Neural cell (in vitro differentiated cells): ENCODE measurements at regions not wholly inside any gene's neighbourhood (a gene's known extent, or its start where the extent isn't known, plus 50 kb on each side); places are given as distances from the start of the nearest gene placed in this dataset.

ENCODE experiments used
- H2AFZ ChIP-seq: fragments of 200-600, 300-800 bp; sonication (generic), shearing (Covaris generic); 2 replicates; pipeline ENCODE4 v1.6.0; 2014; ENCODE audit warnings: low read depth, mild to moderate bottlenecking, antibody characterized with exemption, low read length, moderate library complexity
- H3F3A ChIP-seq: fragments of 200-600 bp; shearing (Covaris generic); 2 replicates; pipeline ENCODE4 v1.6.1; 2016; ENCODE audit warnings: mild to moderate bottlenecking, moderate library complexity, mixed read lengths, antibody characterized with exemption, low read length; ENCODE audit not compliant: insufficient read depth, poor library complexity, severe bottlenecking
- H3K27ac ChIP-seq: fragments of 200-600, 300-800 bp; sonication (generic), shearing (Covaris generic); 2 replicates; pipeline ENCODE4 v1.5.1; 2014; ENCODE audit warnings: mild to moderate bottlenecking, low read length, moderate library complexity
- H3K27me3 ChIP-seq: fragments of 300-800, 200-600 bp; sonication (generic), shearing (Covaris generic); 2 replicates; pipeline ENCODE4 v1.6.0; 2014; ENCODE audit warnings: mild to moderate bottlenecking, low read depth, low read length, moderate library complexity; ENCODE audit not compliant: insufficient read depth
- H3K36me3 ChIP-seq: fragments of 300-800, 200-600 bp; sonication (generic), shearing (Covaris generic); 2 replicates; pipeline ENCODE4 v1.5.1; 2014; ENCODE audit warnings: mild to moderate bottlenecking, antibody characterized with exemption, low read length, moderate library complexity; ENCODE audit not compliant: insufficient read depth
- H3K4me2 ChIP-seq: fragments of 300-800, 200-600 bp; sonication (generic), shearing (Covaris generic); 2 replicates; pipeline ENCODE4 v1.6.0; 2014; ENCODE audit warnings: mild to moderate bottlenecking, low read length
- H3K4me3 ChIP-seq: fragments of 300-800, 200-600 bp; sonication (generic), shearing (Covaris generic); 2 replicates; pipeline ENCODE4 v1.5.1; 2014; ENCODE audit warnings: mild to moderate bottlenecking, low read length, moderate library complexity
- H3K79me2 ChIP-seq: fragments of 200-600 bp; shearing (Covaris generic); replicated peaks from 2 replicates; pipeline ENCODE4 v1.6.0; 2014; ENCODE audit warnings: mild to moderate bottlenecking, low read length, moderate library complexity; ENCODE audit not compliant: insufficient read depth
- H3K9ac ChIP-seq: fragments of 300-800, 200-600 bp; sonication (generic), shearing (Covaris generic); 2 replicates; pipeline ENCODE4 v1.6.1; 2016; ENCODE audit warnings: mild to moderate bottlenecking, low read length, mixed read lengths
- H3K9me2 ChIP-seq: fragments of 200-600 bp; shearing (Covaris generic); 2 replicates; pipeline ENCODE4 v1.6.1; 2016; ENCODE audit warnings: mild to moderate bottlenecking, low read length, mixed read lengths; ENCODE audit not compliant: insufficient read depth
- H3K9me3 ChIP-seq: fragments of 200-600, 300-800 bp; sonication (generic), shearing (Covaris generic); 2 replicates; pipeline ENCODE4 v1.6.1; 2016; ENCODE audit warnings: mild to moderate bottlenecking, mixed run types, low read length, moderate library complexity, mixed read lengths
- H4K20me1 ChIP-seq: fragments of 200-600 bp; shearing (Covaris generic); 2 replicates; pipeline ENCODE4 v1.6.1; 2016; ENCODE audit warnings: mild to moderate bottlenecking, mixed run types; ENCODE audit not compliant: insufficient read depth
- EP300 ChIP-seq: fragments of 450-650 bp; conservative IDR thresholded peaks from 2 replicates; pipeline ENCODE4 v1.6.1; 2014; ENCODE audit warnings: antibody characterized with exemption, mild to moderate bottlenecking, moderate library complexity; ENCODE audit not compliant: poor library complexity, severe bottlenecking
- EZH2 ChIP-seq: fragments of 200-600, 300-800 bp; shearing (Covaris generic), sonication (generic); IDR thresholded peaks from 2 replicates; pipeline ENCODE4 v1.6.1; 2014; ENCODE audit warnings: antibody characterized with exemption, low read length, borderline replicate concordance, mild to moderate bottlenecking; ENCODE audit not compliant: insufficient read depth, poor library complexity, severe bottlenecking
- MXI1 ChIP-seq: fragments of 450-650 bp; conservative IDR thresholded peaks from 2 replicates; pipeline ENCODE4 v1.6.1; 2014; ENCODE audit warnings: antibody characterized with exemption, mild to moderate bottlenecking; ENCODE audit not compliant: poor library complexity, severe bottlenecking
- POLR2AphosphoS5 ChIP-seq: IDR thresholded peaks from 2 replicates; pipeline ENCODE4 v1.6.1; 2012
- RAD21 ChIP-seq: fragments of 450-650 bp; conservative IDR thresholded peaks from 2 replicates; pipeline ENCODE4 v1.6.1; 2014; ENCODE audit warnings: antibody characterized with exemption, mild to moderate bottlenecking, moderate library complexity
- SMC3 ChIP-seq: fragments of 450-650 bp; conservative IDR thresholded peaks from 2 replicates; pipeline ENCODE4 v1.6.1; 2014; ENCODE audit warnings: antibody characterized with exemption, mild to moderate bottlenecking, moderate library complexity; ENCODE audit not compliant: poor library complexity
- TAF1 ChIP-seq: IDR thresholded peaks from 2 replicates; pipeline ENCODE4 v1.6.1; 2012; ENCODE audit warnings: low read depth
- TF ChIP-seq, protein P1 (sequence below): fragments of 450-650 bp; IDR thresholded peaks from 2 replicates; pipeline ENCODE4 v1.5.1; 2014; ENCODE audit warnings: antibody characterized with exemption, mild to moderate bottlenecking, moderate library complexity; ENCODE audit not compliant: poor library complexity, severe bottlenecking
- TF ChIP-seq, protein P2 (sequence below): IDR thresholded peaks from 2 replicates; pipeline ENCODE4 v1.6.1; 2012; ENCODE audit warnings: borderline replicate concordance

DNA sequence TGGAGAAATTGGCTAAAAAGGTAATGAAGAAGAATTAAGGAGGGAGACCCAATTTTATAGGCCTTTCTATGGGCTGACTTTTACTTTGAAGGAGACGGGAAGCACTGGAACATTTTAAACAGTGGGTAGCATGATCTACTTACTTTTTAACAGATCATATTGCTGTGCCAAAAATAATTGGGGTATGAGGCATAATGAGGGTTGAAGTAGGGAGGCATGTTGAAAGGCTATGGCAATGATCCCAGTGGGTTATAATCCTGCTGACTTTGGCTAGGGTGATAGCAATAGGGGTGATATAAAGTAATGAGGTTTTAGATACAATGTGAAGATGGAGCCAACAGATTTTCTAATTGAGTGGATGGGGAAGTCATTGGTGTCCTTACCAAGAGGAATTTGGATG is 73.2 kb downstream of the GPR37 start:
- no peak overlapping the region for H2AFZ ChIP-seq
- TF ChIP-seq, protein P1, sequence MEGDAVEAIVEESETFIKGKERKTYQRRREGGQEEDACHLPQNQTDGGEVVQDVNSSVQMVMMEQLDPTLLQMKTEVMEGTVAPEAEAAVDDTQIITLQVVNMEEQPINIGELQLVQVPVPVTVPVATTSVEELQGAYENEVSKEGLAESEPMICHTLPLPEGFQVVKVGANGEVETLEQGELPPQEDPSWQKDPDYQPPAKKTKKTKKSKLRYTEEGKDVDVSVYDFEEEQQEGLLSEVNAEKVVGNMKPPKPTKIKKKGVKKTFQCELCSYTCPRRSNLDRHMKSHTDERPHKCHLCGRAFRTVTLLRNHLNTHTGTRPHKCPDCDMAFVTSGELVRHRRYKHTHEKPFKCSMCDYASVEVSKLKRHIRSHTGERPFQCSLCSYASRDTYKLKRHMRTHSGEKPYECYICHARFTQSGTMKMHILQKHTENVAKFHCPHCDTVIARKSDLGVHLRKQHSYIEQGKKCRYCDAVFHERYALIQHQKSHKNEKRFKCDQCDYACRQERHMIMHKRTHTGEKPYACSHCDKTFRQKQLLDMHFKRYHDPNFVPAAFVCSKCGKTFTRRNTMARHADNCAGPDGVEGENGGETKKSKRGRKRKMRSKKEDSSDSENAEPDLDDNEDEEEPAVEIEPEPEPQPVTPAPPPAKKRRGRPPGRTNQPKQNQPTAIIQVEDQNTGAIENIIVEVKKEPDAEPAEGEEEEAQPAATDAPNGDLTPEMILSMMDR, result no peak
- TF ChIP-seq EP300 (no peak), MXI1 (no peak), SMC3 (no peak), POLR2AphosphoS5 (no peak), RAD21 (no peak), TAF1 (no peak), EZH2 (no peak)
- TF ChIP-seq, protein P2, sequence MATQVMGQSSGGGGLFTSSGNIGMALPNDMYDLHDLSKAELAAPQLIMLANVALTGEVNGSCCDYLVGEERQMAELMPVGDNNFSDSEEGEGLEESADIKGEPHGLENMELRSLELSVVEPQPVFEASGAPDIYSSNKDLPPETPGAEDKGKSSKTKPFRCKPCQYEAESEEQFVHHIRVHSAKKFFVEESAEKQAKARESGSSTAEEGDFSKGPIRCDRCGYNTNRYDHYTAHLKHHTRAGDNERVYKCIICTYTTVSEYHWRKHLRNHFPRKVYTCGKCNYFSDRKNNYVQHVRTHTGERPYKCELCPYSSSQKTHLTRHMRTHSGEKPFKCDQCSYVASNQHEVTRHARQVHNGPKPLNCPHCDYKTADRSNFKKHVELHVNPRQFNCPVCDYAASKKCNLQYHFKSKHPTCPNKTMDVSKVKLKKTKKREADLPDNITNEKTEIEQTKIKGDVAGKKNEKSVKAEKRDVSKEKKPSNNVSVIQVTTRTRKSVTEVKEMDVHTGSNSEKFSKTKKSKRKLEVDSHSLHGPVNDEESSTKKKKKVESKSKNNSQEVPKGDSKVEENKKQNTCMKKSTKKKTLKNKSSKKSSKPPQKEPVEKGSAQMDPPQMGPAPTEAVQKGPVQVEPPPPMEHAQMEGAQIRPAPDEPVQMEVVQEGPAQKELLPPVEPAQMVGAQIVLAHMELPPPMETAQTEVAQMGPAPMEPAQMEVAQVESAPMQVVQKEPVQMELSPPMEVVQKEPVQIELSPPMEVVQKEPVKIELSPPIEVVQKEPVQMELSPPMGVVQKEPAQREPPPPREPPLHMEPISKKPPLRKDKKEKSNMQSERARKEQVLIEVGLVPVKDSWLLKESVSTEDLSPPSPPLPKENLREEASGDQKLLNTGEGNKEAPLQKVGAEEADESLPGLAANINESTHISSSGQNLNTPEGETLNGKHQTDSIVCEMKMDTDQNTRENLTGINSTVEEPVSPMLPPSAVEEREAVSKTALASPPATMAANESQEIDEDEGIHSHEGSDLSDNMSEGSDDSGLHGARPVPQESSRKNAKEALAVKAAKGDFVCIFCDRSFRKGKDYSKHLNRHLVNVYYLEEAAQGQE, result no peak

DNA sequence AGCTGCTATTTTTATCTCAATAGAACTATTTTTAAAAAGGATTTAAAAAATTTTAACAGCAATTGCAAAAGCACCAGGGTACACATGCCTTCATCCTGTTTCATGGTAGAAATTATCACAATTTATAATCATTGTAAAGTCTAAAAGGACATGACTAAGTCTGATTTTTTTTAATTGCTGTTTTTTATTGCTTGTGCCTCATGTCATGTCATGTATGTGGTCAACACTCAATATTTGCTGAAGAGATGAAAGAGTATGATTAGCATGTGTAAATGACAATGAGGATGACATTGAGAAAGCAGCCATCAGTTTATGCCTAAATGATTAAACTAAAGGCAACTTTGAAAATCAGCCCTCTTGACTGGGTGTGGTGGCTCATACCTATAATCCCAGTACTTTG is 74.8 kb downstream of the GPR37 start:
- no peaks in the 10 kb centered on the region for H3K9me2 ChIP-seq
- H2AFZ ChIP-seq, result no peak overlapping the region
- no peaks in the 10 kb centered on the region for H3K36me3 ChIP-seq
- H3K9me3 ChIP-seq, result no peaks in the 10 kb centered on the region
- no peaks in the 10 kb centered on the region for H3K79me2 ChIP-seq
- no peak overlapping the region for H3K27ac ChIP-seq
- no peak overlapping the region for H3K9ac ChIP-seq
- no peak for TF ChIP-seq POLR2AphosphoS5
- TF ChIP-seq RAD21, result no peak
- TF ChIP-seq, protein P1, result no peak
- TF ChIP-seq TAF1, result no peak
- TF ChIP-seq MXI1, result no peak
- TF ChIP-seq EP300, result no peak
- TF ChIP-seq EZH2, result no peak
- TF ChIP-seq, protein P2, result no peak
- no peak for TF ChIP-seq SMC3
- H3K4me3 ChIP-seq, result no peak overlapping the region
- H3K4me2 ChIP-seq, result no peak overlapping the region
- H4K20me1 ChIP-seq, result no peaks in the 10 kb centered on the region
- no peaks in the 10 kb centered on the region for H3F3A ChIP-seq
- no peaks in the 10 kb centered on the region for H3K27me3 ChIP-seq

More for the DNA sequence above, 73.2 kb downstream of the GPR37 start:
- no peak overlapping the region for H3K27ac ChIP-seq
- no peak overlapping the region for H3K9ac ChIP-seq
- H3K79me2 ChIP-seq, result no peaks in the 10 kb centered on the region
- H3K4me2 ChIP-seq, result no peak overlapping the region
- H3K4me3 ChIP-seq, result no peak overlapping the region
- no peaks in the 10 kb centered on the region for H3F3A ChIP-seq
- no peaks in the 10 kb centered on the region for H3K9me2 ChIP-seq
- no peaks in the 10 kb centered on the region for H3K27me3 ChIP-seq
- H3K9me3 ChIP-seq, result no peaks in the 10 kb centered on the region
- no peaks in the 10 kb centered on the region for H3K36me3 ChIP-seq
- H4K20me1 ChIP-seq, result no peaks in the 10 kb centered on the region
